ENCODE measurements at regions not wholly inside any gene's neighbourhood (a gene's known extent, or its start where the extent isn't known, plus 50 kb on each side); places are given as distances from the start of the nearest gene placed in this dataset.
A peak's percentile ranks its signal among the peaks of the same experiment; 100 is the strongest.

GRCh38 chr12:24015833-24016160, 66.3 kb upstream of the SOX5 start:
- intact Hi-C loops (cut with DNase I) = no loop called here
- no peak for DNase-seq (ENCODE audit: low spot score in 2 of 2)
- no peaks in the 10 kb centered on the region for H3K27me3 ChIP-seq
- no peak overlapping the region for H3K4me3 ChIP-seq
- no peak for TF ChIP-seq CTCF (IDR thresholded peaks at IDR 0.05)
- no peaks in the 10 kb centered on the region for H3K36me3 ChIP-seq
- no peaks in the 10 kb centered on the region for H3K4me1 ChIP-seq
- no peak overlapping the region for H3K27ac ChIP-seq
- no peaks in the 10 kb centered on the region for H3K9me3 ChIP-seq

GRCh38 chr12:24014915-24015832, 65.7 kb upstream of the SOX5 start:
- Histone ChIP-seq H3K4me3 (no peak overlapping the region), H3K27ac (no peak overlapping the region), H3K4me1 (no peaks in the 10 kb centered on the region), H3K27me3 (no peaks in the 10 kb centered on the region), H3K9me3 (no peaks in the 10 kb centered on the region), H3K36me3 (no peaks in the 10 kb centered on the region)
- no peak for TF ChIP-seq CTCF (IDR thresholded peaks at IDR 0.05)
- no peak for DNase-seq (ENCODE audit: low spot score in 2 of 2)
- intact Hi-C loops (cut with DNase I) = no loop called here

GRCh38 chr12:24014240-24014639, 64.8 kb upstream of the SOX5 start:
- intact Hi-C loops (cut with DNase I) = no loop called here
- no peak for TF ChIP-seq CTCF (IDR thresholded peaks at IDR 0.05)

GRCh38 chr12:24012528-24012927, 63.1 kb upstream of the SOX5 start:
- peak in 1 of 3 experiments; percentile 23 for TF ChIP-seq CTCF (IDR thresholded peaks at IDR 0.05)
- no peak overlapping the region for H3K27ac ChIP-seq
- no peak for DNase-seq (ENCODE audit: low spot score in 2 of 2)
- H3K4me1 ChIP-seq = no peaks in the 10 kb centered on the region
- no peak overlapping the region for H3K4me3 ChIP-seq
- no peaks in the 10 kb centered on the region for H3K36me3 ChIP-seq
- H3K9me3 ChIP-seq = no peaks in the 10 kb centered on the region
- intact Hi-C loops (cut with DNase I) = loop anchor here (1.0 kb wide), 1 partner anchor 24 kb away; no protein-coding TSS in a partner anchor
- H3K27me3 ChIP-seq = no peaks in the 10 kb centered on the region

More at GRCh38 chr12:24014240-24014639, 64.8 kb upstream of the SOX5 start:
- Histone ChIP-seq H3K4me3 (no peak overlapping the region), H3K27me3 (no peaks in the 10 kb centered on the region), H3K4me1 (no peaks in the 10 kb centered on the region), H3K9me3 (no peaks in the 10 kb centered on the region), H3K27ac (no peak overlapping the region), H3K36me3 (no peaks in the 10 kb centered on the region)
- no peak for DNase-seq (ENCODE audit: low spot score in 2 of 2)

- Histone ChIP-seq H3K9me3 (no peaks in the 10 kb centered on the region), H3K36me3 (no peaks in the 10 kb centered on the region), H3K4me1 (no peaks in the 10 kb centered on the region), H3K4me3 (no peak overlapping the region), H3K27me3 (no peaks in the 10 kb centered on the region), H3K27ac (no peak overlapping the region)
- intact Hi-C loops (cut with DNase I) = loop anchor here (1.0 kb wide), 1 partner anchor 24 kb away; no protein-coding TSS in a partner anchor
- no peak for DNase-seq (ENCODE audit: low spot score in 2 of 2)
- no peak for TF ChIP-seq CTCF (IDR thresholded peaks at IDR 0.05)
Observed at GRCh38 chr12:24011927-24012507, 62.5 kb upstream of the SOX5 start.

All from ascending aorta (tissue), 2 donors.